Testis (tissue), 2 donors: ENCODE measurements at regions not wholly inside any gene's neighbourhood (a gene's known extent, or its start where the extent isn't known, plus 50 kb on each side); places are given as distances from the start of the nearest gene placed in this dataset.

Experiments used
- CTCF ChIP-seq, 3 experiments: fragments of 450-650 bp in 2 of 3; fragments of 200-600 bp in 1 of 3; sonication (generic) in 1 of 3; IDR thresholded peaks; one replicate each; pipeline ENCODE4 v1.5.1; 2016 to 2019; ENCODE audit warnings: antibody characterized with exemption in 3 of 3, mild to moderate bottlenecking in 2 of 3, moderate library complexity in 1 of 3
- POLR2A ChIP-seq: fragments of 450-650 bp; IDR thresholded peaks from one replicate; pipeline ENCODE4 v1.6.1; 2017; ENCODE audit warnings: antibody characterized with exemption, mild to moderate bottlenecking, moderate library complexity

DNA sequence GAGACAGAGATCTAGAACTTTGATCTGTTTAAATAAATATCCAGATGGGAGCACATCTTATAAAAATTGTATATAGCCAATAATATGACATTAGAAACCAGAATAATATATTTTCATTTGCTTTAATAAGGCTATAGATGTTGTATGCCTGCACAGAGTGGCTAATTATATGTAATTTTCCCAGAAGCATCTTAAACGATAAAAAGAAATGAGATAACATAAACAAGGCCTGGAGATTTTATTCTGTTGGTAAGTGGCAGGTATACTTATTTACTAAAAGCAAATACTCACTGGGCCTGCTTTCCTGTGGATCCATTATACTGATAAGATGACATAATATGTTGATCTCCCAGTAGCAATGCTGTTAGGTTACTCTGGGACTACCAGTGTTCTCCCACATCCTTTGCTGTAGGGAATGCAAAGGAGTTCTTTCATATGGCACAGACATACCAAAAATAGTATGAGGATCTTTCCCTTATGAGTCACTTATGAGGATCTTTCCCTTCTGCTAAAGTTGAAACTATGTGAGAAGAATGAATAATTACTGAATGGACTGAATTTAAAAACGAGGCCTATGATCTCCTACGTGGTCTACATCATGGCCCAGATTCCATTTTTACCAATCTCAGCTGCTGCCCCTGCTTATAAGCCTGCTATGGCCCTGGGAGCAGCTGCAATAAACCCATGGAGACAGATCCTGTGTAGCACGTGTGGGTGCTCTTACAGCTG is 112.1 kb downstream of the NUDT12 start:
- TF ChIP-seq CTCF (IDR thresholded peaks at IDR 0.05) = no peak
- TF ChIP-seq POLR2A = no peak
